ENCODE measurements at regions not wholly inside any gene's neighbourhood (a gene's known extent, or its start where the extent isn't known, plus 50 kb on each side); places are given as distances from the start of the nearest gene placed in this dataset.

DNA sequence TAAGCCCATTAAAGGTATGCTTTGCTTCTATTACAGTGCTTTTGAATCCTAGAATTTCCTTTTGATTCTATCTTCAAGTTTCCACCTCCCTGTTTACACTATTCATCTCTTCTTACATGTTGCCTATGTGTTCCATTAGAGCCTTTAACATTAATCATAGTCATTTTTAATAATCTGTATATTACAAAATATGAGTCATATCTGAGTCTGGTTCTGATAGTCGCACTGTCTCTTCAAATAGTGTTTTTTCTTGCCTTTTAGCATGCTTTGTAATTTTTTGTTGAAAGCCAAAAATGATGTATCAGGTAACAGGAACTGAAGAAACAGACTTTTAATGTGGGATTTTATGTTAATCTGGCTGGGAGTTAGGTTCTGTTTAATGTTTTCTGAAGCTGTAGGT lies 68.4 kb downstream of the DNAAF9 start:
- H3K9me1 ChIP-seq (ENCODE audit: control insufficient read depth, insufficient read depth, low read length) = no peaks in the 10 kb centered on the region
- ChIA-PET POLR2A (no interaction called here), CTCF (ENCODE audit: low intra/inter-chr PET ratio) (no interaction called here)
- no peaks in the 10 kb centered on the region for H3K4me1 ChIP-seq (replicated peaks in 1 of 2; ENCODE audit: control insufficient read depth in 2 of 2, insufficient read depth in 2 of 2, low read length in 2 of 2)
- in situ Hi-C loops (cut with MboI) = no loop called here
- no peak for ATAC-seq
- intact Hi-C loops (cut with micrococcal nuclease) = no loop called here
- no peaks in the 10 kb centered on the region for H3K36me3 ChIP-seq (ENCODE audit: control insufficient read depth, insufficient read depth, low read length)
- no peaks in the 10 kb centered on the region for H3K27me3 ChIP-seq (ENCODE audit: control insufficient read depth in 2 of 2, insufficient read depth in 2 of 2, low read length in 2 of 2)
- no peaks in the 10 kb centered on the region for H3K79me2 ChIP-seq (ENCODE audit: control insufficient read depth, insufficient read depth, low read length)
- no peak overlapping the region for H2AFZ ChIP-seq (ENCODE audit: low read depth, low read length)
- no peak overlapping the region for H3K27ac ChIP-seq (ENCODE audit: extremely low read depth, low read depth, low read length)
- no peak for DNase-seq (ENCODE audit: extremely low read depth in 1 of 4, low spot score in 3 of 4)
- no peak overlapping the region for H3K4me2 ChIP-seq (ENCODE audit: insufficient read depth, low read length)
- H3K9me3 ChIP-seq (replicated peaks; ENCODE audit: control insufficient read depth, insufficient read depth, low read depth, low read length) = no peaks in the 10 kb centered on the region
- no peak for FAIRE-seq
- no peak overlapping the region for H3K9ac ChIP-seq (ENCODE audit: insufficient read depth in 1 of 2, low read depth in 2 of 2, low read length in 2 of 2)
- H4K20me1 ChIP-seq (replicated peaks; ENCODE audit: control insufficient read depth, insufficient read depth, low read length) = no peaks in the 10 kb centered on the region
- H3K4me3 ChIP-seq = no peak overlapping the region
- BruUV-seq (replicated peaks) = no TSS peak
- WGBS (ENCODE audit: insufficient coverage, low coverage, missing lambda C conversion rate) = 85% methylated on average over 1 of the region's 1 CpG
- no peak for TF ChIP-seq NR1H2 (CRISPR knock-in tag; IDR thresholded peaks at IDR 0.05)
- no peak for TF ChIP-seq TAF1 (IDR thresholded peaks at IDR 0.05; ENCODE audit: control insufficient read depth, extremely low read depth, insufficient read depth, low read length, severe bottlenecking)
- TF ChIP-seq TSC22D4 (tag; IDR thresholded peaks at IDR 0.05) = no peak
- no peak for TF ChIP-seq POLR2AphosphoS2 (IDR thresholded peaks at IDR 0.05; ENCODE audit: low read length)
- TF ChIP-seq ZNF586 (CRISPR knock-in tag; conservative IDR thresholded peaks at IDR 0.05) = no peak
- TF ChIP-seq, protein P1, sequence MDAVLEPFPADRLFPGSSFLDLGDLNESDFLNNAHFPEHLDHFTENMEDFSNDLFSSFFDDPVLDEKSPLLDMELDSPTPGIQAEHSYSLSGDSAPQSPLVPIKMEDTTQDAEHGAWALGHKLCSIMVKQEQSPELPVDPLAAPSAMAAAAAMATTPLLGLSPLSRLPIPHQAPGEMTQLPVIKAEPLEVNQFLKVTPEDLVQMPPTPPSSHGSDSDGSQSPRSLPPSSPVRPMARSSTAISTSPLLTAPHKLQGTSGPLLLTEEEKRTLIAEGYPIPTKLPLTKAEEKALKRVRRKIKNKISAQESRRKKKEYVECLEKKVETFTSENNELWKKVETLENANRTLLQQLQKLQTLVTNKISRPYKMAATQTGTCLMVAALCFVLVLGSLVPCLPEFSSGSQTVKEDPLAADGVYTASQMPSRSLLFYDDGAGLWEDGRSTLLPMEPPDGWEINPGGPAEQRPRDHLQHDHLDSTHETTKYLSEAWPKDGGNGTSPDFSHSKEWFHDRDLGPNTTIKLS (IDR thresholded peaks at IDR 0.05; ENCODE audit: borderline replicate concordance, low read depth) = no peak
- TF ChIP-seq BHLHE40 (IDR thresholded peaks at IDR 0.05; ENCODE audit: low read length) = no peak
- no peak for TF ChIP-seq ZBTB8A (IDR thresholded peaks at IDR 0.05; ENCODE audit: partially characterized antibody)
- TF ChIP-seq NR2F6 (CRISPR knock-in tag; IDR thresholded peaks at IDR 0.05) = no peak
- no peak for TF ChIP-seq POU5F1 (IDR thresholded peaks at IDR 0.05; ENCODE audit: borderline replicate concordance, low read depth, low read length, partially characterized antibody)
- TF ChIP-seq RERE (CRISPR knock-in tag; IDR thresholded peaks at IDR 0.05; ENCODE audit: borderline replicate concordance) = no peak
